ENCODE measurements at regions not wholly inside any gene's neighbourhood (a gene's known extent, or its start where the extent isn't known, plus 50 kb on each side); places are given as distances from the start of the nearest gene placed in this dataset.

- no peak for DNase-seq (ENCODE audit: low spot score)
Observed at GRCh38 chr9:79946712-79947111, 374.9 kb downstream of the TLE4 start.

- no peak for DNase-seq (ENCODE audit: low spot score)
Observed at GRCh38 chr9:79945495-79945894, 373.7 kb downstream of the TLE4 start.

- peak; percentile 4 for DNase-seq (ENCODE audit: low spot score)
Observed at GRCh38 chr9:79945016-79945415, 373.3 kb downstream of the TLE4 start.

- DNase-seq (ENCODE audit: low spot score): no peak
Observed at GRCh38 chr9:79940919-79941318, 369.2 kb downstream of the TLE4 start.

GRCh38 chr9:79939819-79940218 lies 368.1 kb downstream of the TLE4 start:
- no peak for DNase-seq (ENCODE audit: low spot score)

GRCh38 chr9:79936336-79936735 lies 364.6 kb downstream of the TLE4 start:
- DNase-seq (ENCODE audit: low spot score): no peak

GRCh38 chr9:79929285-79929684 lies 357.5 kb downstream of the TLE4 start:
- no peak for DNase-seq (ENCODE audit: low spot score)

- no peak for DNase-seq (ENCODE audit: low spot score)
Observed at GRCh38 chr9:79928661-79929223, 357.0 kb downstream of the TLE4 start.

- no peak for DNase-seq (ENCODE audit: low spot score)
Observed at GRCh38 chr9:79925326-79925725, 353.6 kb downstream of the TLE4 start.

- no peak for DNase-seq (ENCODE audit: low spot score)
Observed at GRCh38 chr9:79924836-79925235, 353.1 kb downstream of the TLE4 start.

GRCh38 chr9:79917421-79917820 lies 345.7 kb downstream of the TLE4 start:
- DNase-seq (ENCODE audit: low spot score): no peak

- no peak for DNase-seq (ENCODE audit: low spot score)
Observed at GRCh38 chr9:79913867-79914266, 342.1 kb downstream of the TLE4 start.

GRCh38 chr9:79912318-79913070 lies 340.7 kb downstream of the TLE4 start:
- no peak for DNase-seq (ENCODE audit: low spot score)

GRCh38 chr9:79911724-79912123 lies 340.0 kb downstream of the TLE4 start:
- no peak for DNase-seq (ENCODE audit: low spot score)

- no peak for DNase-seq (ENCODE audit: low spot score)
Observed at GRCh38 chr9:79902825-79903600, 331.2 kb downstream of the TLE4 start.

GRCh38 chr9:79900754-79901153 lies 329.0 kb downstream of the TLE4 start:
- DNase-seq (ENCODE audit: low spot score): no peak

GRCh38 chr9:79896390-79896980 lies 324.7 kb downstream of the TLE4 start:
- no peak for DNase-seq (ENCODE audit: low spot score)

- DNase-seq (ENCODE audit: low spot score): no peak
Observed at GRCh38 chr9:79895232-79895631, 323.5 kb downstream of the TLE4 start.

GRCh38 chr9:79889369-79889768 lies 317.6 kb downstream of the TLE4 start:
- DNase-seq (ENCODE audit: low spot score): no peak

GRCh38 chr9:79885093-79885857 lies 313.5 kb downstream of the TLE4 start:
- DNase-seq (ENCODE audit: low spot score): no peak

- DNase-seq (ENCODE audit: low spot score): no peak
Observed at GRCh38 chr9:79884546-79884945, 312.8 kb downstream of the TLE4 start.

- DNase-seq (ENCODE audit: low spot score): peak; percentile 56
Observed at GRCh38 chr9:79883073-79883645, 311.4 kb downstream of the TLE4 start.

Measured in CD4-positive, alpha-beta T cell treated with Interleukin-15 for 4 hours (primary cell).